GM12891 (cell line): ENCODE measurements at regions not wholly inside any gene's neighbourhood (a gene's known extent, or its start where the extent isn't known, plus 50 kb on each side); places are given as distances from the start of the nearest gene placed in this dataset.

Experiments used
- POLR2A ChIP-seq: IDR thresholded peaks from 2 replicates; pipeline ENCODE4 v1.6.1; 2011; ENCODE audit warnings: low read depth, low read length, control low read depth
- POLR2AphosphoS5 ChIP-seq: IDR thresholded peaks from 2 replicates; pipeline ENCODE4 v1.6.1; 2011; ENCODE audit warnings: low read depth, low read length, control low read depth
- SPI1 ChIP-seq: IDR thresholded peaks from 2 replicates; pipeline ENCODE4 v1.6.1; 2011; ENCODE audit warnings: low read depth, low read length, control low read depth
- TAF1 ChIP-seq: IDR thresholded peaks from 2 replicates; pipeline ENCODE4 v1.6.1; 2011; ENCODE audit warnings: low read depth, low read length, control low read depth

DNA sequence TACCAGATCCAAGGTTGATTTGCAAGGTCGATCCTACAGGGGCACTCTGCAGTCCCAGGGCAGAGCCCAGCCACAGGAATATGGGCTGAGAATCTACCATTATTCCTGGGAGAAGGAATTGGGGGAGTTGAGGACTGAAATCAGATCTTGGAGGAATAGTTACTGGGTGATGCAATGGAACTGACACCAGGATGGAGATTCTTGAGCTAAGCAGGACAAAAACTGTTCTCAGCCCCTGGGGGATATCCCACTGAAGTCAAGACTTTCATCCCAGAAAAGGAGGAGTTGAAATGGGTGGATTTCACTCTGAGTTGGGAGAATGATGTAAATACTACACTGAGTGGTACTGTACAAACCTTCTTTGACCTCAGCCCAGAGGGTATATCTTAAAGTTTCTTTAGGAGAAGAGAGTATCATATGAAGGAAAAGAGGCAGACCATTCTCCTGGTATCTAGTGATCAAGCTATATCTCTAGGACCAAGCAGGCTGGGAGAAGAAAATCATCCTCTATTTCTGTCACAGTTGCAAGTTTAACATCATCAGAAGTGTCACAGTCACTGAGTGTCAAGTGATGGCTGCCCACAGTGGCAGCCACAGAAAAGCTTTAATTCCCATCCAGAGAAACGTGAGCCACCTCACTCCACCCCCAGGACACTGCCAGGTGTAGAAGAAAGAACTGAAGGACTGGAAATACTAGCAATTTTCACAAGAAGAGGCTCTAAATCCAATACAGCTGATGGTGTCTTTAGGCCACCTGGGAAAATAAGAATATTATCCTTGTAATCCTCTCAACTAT lies 181.9 kb downstream of the NUAK1 start:
- no peak for TF ChIP-seq POLR2A
- TF ChIP-seq POLR2AphosphoS5 = no peak
- TF ChIP-seq TAF1 = no peak
- no peak for TF ChIP-seq SPI1
